H1 (cell line): ENCODE measurements at regions not wholly inside any gene's neighbourhood (a gene's known extent, or its start where the extent isn't known, plus 50 kb on each side); places are given as distances from the start of the nearest gene placed in this dataset.

Source experiments
- CTCF ChIA-PET: fragments of 300-600 bp; sonication (Branson Sonifier 250); formaldehyde crosslinking; loops from one replicate; lab custom pipeline; 2021; ENCODE audit not compliant: partially characterized antibody; lab: Charles Lee
- POLR2A ChIA-PET: fragments of 300-600 bp; sonication (Branson Sonifier 250); formaldehyde crosslinking; loops from one replicate; lab custom pipeline; 2021; ENCODE audit warnings: inconsistent platforms; ENCODE audit not compliant: partially characterized antibody; lab: Charles Lee
- DNase-seq, 2 experiments: peaks; one replicate each; pipeline versions ENCODE4 v3.0.0 to v3.0.0-alpha.2; 2010 to 2022; ENCODE audit warnings: low spot score in 2 of 2, low read depth in 1 of 2, mixed read lengths in 1 of 2
- FAIRE-seq: peaks from 2 replicates; lab custom pipeline; 2011; peaks lifted over from hg19 to GRCh38; lab: Jason Lieb, UNC
- H2AFZ ChIP-seq: 2 replicates; pipeline ENCODE4 v1.8.1; 2012; ENCODE audit warnings: low read length, inconsistent platforms
- H2AK5ac ChIP-seq: 2 replicates; pipeline ENCODE4 v1.6.1; 2013; ENCODE audit warnings: low read depth, low read length
- H2BK120ac ChIP-seq: replicated peaks from 2 replicates; pipeline ENCODE3; 2013; ENCODE audit warnings: low read depth, low read length, inconsistent platforms
- H2BK12ac ChIP-seq: 2 replicates; pipeline ENCODE4 v1.6.1; 2013; ENCODE audit warnings: low read depth, low read length
- H2BK15ac ChIP-seq: 2 replicates; pipeline ENCODE4 v1.6.1; 2013; ENCODE audit warnings: low read length
- H2BK20ac ChIP-seq: 2 replicates; pipeline ENCODE4 v1.6.1; 2013; ENCODE audit warnings: low read length
- H2BK5ac ChIP-seq: 2 replicates; pipeline ENCODE4 v1.6.1; 2013; ENCODE audit warnings: low read depth, low read length
- H3K14ac ChIP-seq: 2 replicates; pipeline ENCODE4 v1.6.1; 2013; ENCODE audit warnings: inconsistent platforms; ENCODE audit not compliant: insufficient read length
- H3K18ac ChIP-seq: 2 replicates; pipeline ENCODE4 v1.6.1; 2013; ENCODE audit warnings: low read length; ENCODE audit errors: extremely low read depth
- H3K23ac ChIP-seq: 2 replicates; pipeline ENCODE4 v1.6.1; 2013; ENCODE audit warnings: inconsistent platforms; ENCODE audit not compliant: insufficient read length
- H3K23me2 ChIP-seq: 2 replicates; pipeline ENCODE4 v1.6.1; 2013; ENCODE audit warnings: low read depth, low read length
- H3K27ac ChIP-seq: 2 replicates; pipeline ENCODE4 v1.6.1; 2011; ENCODE audit warnings: low read depth, low read length, inconsistent platforms
- H3K27me3 ChIP-seq, 4 experiments: replicated peaks in 1 of 4; 1 replicate in 1 of 4; 2 replicates in 3 of 4; pipeline versions ENCODE4 v1.6.1 to v1.8.1; 2011 to 2013; ENCODE audit warnings: low read length in 3 of 4, mild to moderate bottlenecking in 3 of 4, inconsistent platforms in 2 of 4, mixed read lengths in 2 of 4, moderate library complexity in 1 of 4; ENCODE audit not compliant: control insufficient read depth in 3 of 4, insufficient read depth in 3 of 4; ENCODE audit errors: extremely low read depth in 1 of 4
- H3K36me3 ChIP-seq, 4 experiments: 2 replicates each; pipeline versions ENCODE4 v1.6.1 to v1.8.1; 2011 to 2013; ENCODE audit warnings: mild to moderate bottlenecking in 4 of 4, low read length in 3 of 4, moderate library complexity in 2 of 4, control low read depth in 1 of 4, inconsistent platforms in 1 of 4; ENCODE audit not compliant: insufficient read depth in 4 of 4, control insufficient read depth in 2 of 4
- H3K4ac ChIP-seq: replicated peaks from 2 replicates; pipeline ENCODE3; 2013; ENCODE audit warnings: low read length, low read depth, mixed read lengths, inconsistent platforms; ENCODE audit not compliant: insufficient read length
- H3K4me1 ChIP-seq, 4 experiments: replicated peaks in 1 of 4; 1 replicate in 1 of 4; 2 replicates in 3 of 4; pipeline versions ENCODE4 v1.6.1 to v1.8.1; 2011 to 2013; ENCODE audit warnings: low read length in 3 of 4, inconsistent platforms in 2 of 4, mixed read lengths in 1 of 4; ENCODE audit not compliant: insufficient read depth in 4 of 4, control insufficient read depth in 3 of 4
- H3K4me2 ChIP-seq, 2 experiments: 2 replicates each; pipeline versions ENCODE4 v1.6.1 to v1.8.1; 2011 to 2013; ENCODE audit warnings: low read depth in 2 of 2, low read length in 2 of 2, control low read depth in 1 of 2, inconsistent platforms in 1 of 2, mild to moderate bottlenecking in 1 of 2; ENCODE audit not compliant: insufficient read depth in 1 of 2
- H3K4me3 ChIP-seq, 4 experiments: fragments of 200-600, 300-600 bp in 1 of 4; sonication (generic), shearing (Covaris generic), sonication (Bioruptor Twin) in 1 of 4; 2 replicates each; pipeline versions ENCODE4 v1.5.1 to v1.8.1; 2011 to 2016; ENCODE audit warnings: low read length in 4 of 4, low read depth in 3 of 4, control low read depth in 2 of 4, inconsistent platforms in 2 of 4, mild to moderate bottlenecking in 2 of 4, mixed read lengths in 1 of 4, moderate library complexity in 1 of 4; ENCODE audit not compliant: insufficient read depth in 2 of 4; ENCODE audit errors: extremely low read depth in 1 of 4
- H3K56ac ChIP-seq: replicated peaks from 2 replicates; pipeline ENCODE3; 2013; ENCODE audit warnings: low read depth, mild to moderate bottlenecking, mixed read lengths, low read length, inconsistent platforms; ENCODE audit not compliant: insufficient read length
- H3K79me1 ChIP-seq: 2 replicates; pipeline ENCODE4 v1.6.1; 2013; ENCODE audit warnings: low read depth, low read length, control low read depth
- H3K79me2 ChIP-seq, 2 experiments: 2 replicates each; pipeline versions ENCODE4 v1.6.1 to v1.8.1; 2012 to 2013; ENCODE audit warnings: low read length in 2 of 2, mild to moderate bottlenecking in 2 of 2, inconsistent platforms in 1 of 2; ENCODE audit not compliant: insufficient read depth in 2 of 2, control insufficient read depth in 1 of 2
- H3K9ac ChIP-seq, 4 experiments: replicated peaks in 1 of 4; 1 replicate in 1 of 4; 2 replicates in 3 of 4; pipeline versions ENCODE4 v1.6.1 to v1.8.1; 2011 to 2013; ENCODE audit warnings: low read depth in 3 of 4, low read length in 3 of 4, control low read depth in 2 of 4, mild to moderate bottlenecking in 2 of 4, moderate library complexity in 2 of 4, inconsistent platforms in 1 of 4; ENCODE audit errors: extremely low read depth in 1 of 4
- H3K9me3 ChIP-seq, 2 experiments: 2 replicates each; pipeline versions ENCODE4 v1.6.1 to v1.8.1; 2012 to 2013; ENCODE audit warnings: mild to moderate bottlenecking in 2 of 2, moderate library complexity in 2 of 2, control low read depth in 1 of 2, inconsistent platforms in 1 of 2, low read depth in 1 of 2, low read length in 1 of 2, mixed read lengths in 1 of 2; ENCODE audit not compliant: insufficient read depth in 2 of 2
- H4K20me1 ChIP-seq, 2 experiments: replicated peaks in 1 of 2; 2 replicates each; pipeline versions ENCODE3 to v1.8.1; 2011 to 2013; ENCODE audit warnings: inconsistent platforms in 2 of 2, low read length in 2 of 2, mild to moderate bottlenecking in 1 of 2; ENCODE audit not compliant: insufficient read depth in 2 of 2, control insufficient read depth in 1 of 2
- H4K5ac ChIP-seq: 2 replicates; pipeline ENCODE4 v1.6.1; 2013; ENCODE audit warnings: low read length, low read depth, mixed read lengths, inconsistent platforms; ENCODE audit not compliant: insufficient read length
- H4K8ac ChIP-seq: 2 replicates; pipeline ENCODE4 v1.8.0; 2013; ENCODE audit warnings: mild to moderate bottlenecking, moderate library complexity, low read length, inconsistent platforms; ENCODE audit not compliant: insufficient read depth; ENCODE audit errors: extremely low read depth
- H4K91ac ChIP-seq: replicated peaks from 2 replicates; pipeline ENCODE3; 2013; ENCODE audit warnings: low read length, mixed read lengths, inconsistent platforms; ENCODE audit not compliant: insufficient read length
- ATF2 ChIP-seq: IDR thresholded peaks from 2 replicates; pipeline ENCODE4 v1.6.1; 2012; ENCODE audit warnings: low read length, inconsistent platforms
- BCL11A ChIP-seq, 2 experiments: IDR thresholded peaks; one replicate each; pipeline ENCODE4 v1.6.1; 2011; ENCODE audit warnings: low read depth in 2 of 2, low read length in 2 of 2, mild to moderate bottlenecking in 2 of 2
- CEBPB ChIP-seq: IDR thresholded peaks from 2 replicates; pipeline ENCODE4 v1.6.1; 2012; ENCODE audit warnings: low read depth, low read length
- E2F6 ChIP-seq: IDR thresholded peaks from 2 replicates; pipeline ENCODE4 v1.6.1; 2012; ENCODE audit warnings: inconsistent platforms
- EP300 ChIP-seq, 2 experiments: IDR thresholded peaks; 1 replicate in 1 of 2; 2 replicates in 1 of 2; pipeline ENCODE4 v1.6.1; 2011 to 2012; ENCODE audit warnings: low read depth in 2 of 2, low read length in 2 of 2, mild to moderate bottlenecking in 2 of 2, borderline replicate concordance in 1 of 2, inconsistent platforms in 1 of 2, moderate library complexity in 1 of 2
- EZH2 ChIP-seq: fragments of 200-600 bp; sonication (generic); IDR thresholded peaks from 2 replicates; pipeline ENCODE4 v1.7.1; 2012; ENCODE audit warnings: low read depth, mild to moderate bottlenecking, moderate library complexity, low read length, inconsistent platforms; ENCODE audit not compliant: severe bottlenecking
- KDM1A ChIP-seq: fragments of 200-600, 300-600 bp; sonication (generic); IDR thresholded peaks from 2 replicates; pipeline ENCODE4 v1.7.1; 2016; ENCODE audit warnings: mild to moderate bottlenecking, low read length, borderline replicate concordance
- MAFK ChIP-seq: IDR thresholded peaks from 2 replicates; pipeline ENCODE4 v1.6.1; 2012; ENCODE audit warnings: low read depth, mild to moderate bottlenecking, improper control_type of control experiment, low read length
- RAD21 ChIP-seq, 2 experiments: IDR thresholded peaks in 1 of 2; conservative IDR thresholded peaks in 1 of 2; 2 replicates each; pipeline ENCODE4 v1.6.1; 2011; ENCODE audit warnings: low read depth in 2 of 2, low read length in 2 of 2, improper control_type of control experiment in 1 of 2, inconsistent platforms in 1 of 2, mild to moderate bottlenecking in 1 of 2, moderate library complexity in 1 of 2
- SAP30 ChIP-seq: fragments of 300-600 bp; sonication (generic); IDR thresholded peaks from 2 replicates; pipeline ENCODE4 v1.7.1; 2012; ENCODE audit warnings: low read length, moderate library complexity, mild to moderate bottlenecking, inconsistent platforms; ENCODE audit not compliant: insufficient read depth, insufficient replicate concordance
- WGBS, 2 experiments: shearing (Covaris generic) in 1 of 2; methylation state at CpG; one replicate each; pipeline versions ENCODE4 v1.1.6 to v1.1.7; 2013 to 2015; ENCODE audit warnings: low lambda C conversion rate in 2 of 2, mixed read lengths in 2 of 2, inconsistent platforms in 1 of 2, low coverage in 1 of 2, missing lambda C conversion rate in 1 of 2; ENCODE audit not compliant: insufficient replicate concordance in 2 of 2, insufficient coverage in 1 of 2, insufficient read length in 1 of 2; ENCODE audit errors: extremely low coverage in 1 of 2, missing lambda C conversion rate in 1 of 2; 5-methylcytosine and 5-hydroxymethylcytosine counted together
- TF ChIP-seq, protein P1 (sequence below): IDR thresholded peaks from 2 replicates; pipeline ENCODE4 v1.6.1; 2012; ENCODE audit warnings: inconsistent platforms

- Histone ChIP-seq H3K18ac (no peak overlapping the region), H3K27me3 (no peaks in the 10 kb centered on the region), H3K9ac (no peak overlapping the region), H2BK120ac (no peak overlapping the region), H2BK12ac (no peak overlapping the region), H3K27ac (no peak overlapping the region), H3K79me1 (no peaks in the 10 kb centered on the region), H4K8ac (no peak overlapping the region), H2BK15ac (no peak overlapping the region), H2AFZ (no peak overlapping the region), H2BK5ac (no peak overlapping the region), H3K4me1 (no peaks in the 10 kb centered on the region; a peak in 2 of 7 replicates), H4K5ac (no peak overlapping the region), H3K23ac (no peak overlapping the region), H3K56ac (no peak overlapping the region), H4K91ac (no peak overlapping the region), H3K4ac (no peak overlapping the region), H3K36me3 (no peaks in the 10 kb centered on the region), H2BK20ac (no peak overlapping the region), H3K4me2 (no peak overlapping the region), H4K20me1 (no peaks in the 10 kb centered on the region), H3K79me2 (no peaks in the 10 kb centered on the region), H3K4me3 (no peak overlapping the region), H3K23me2 (no peaks in the 10 kb centered on the region), H3K14ac (no peak overlapping the region), H3K9me3 (peaks cover 4 to 10% of the 10 kb centered on the region in 2 experiments; a peak in 2 of 4 replicates), H2AK5ac (no peak overlapping the region)
- ChIA-PET CTCF (interaction anchor here (1.0 to 1.2 kb wide), 3 partner anchors 10 to 126 kb away, joined by 3 read pairs; no protein-coding TSS in a partner anchor), POLR2A (no interaction called here)
- WGBS, 2 experiments: 77% methylated on average over 2 of the region's 2 CpGs; no CpG with 5 or more reads in 1 of the 2 experiments
- no peak for FAIRE-seq
- DNase-seq: no peak
- TF ChIP-seq E2F6 (no peak), CEBPB (no peak), KDM1A (no peak), RAD21 (IDR thresholded peaks at IDR 0.05 in 1 of 2, conservative IDR thresholded peaks at IDR 0.05 in 1 of 2; ENCODE audit: low read depth in 2 of 2, low read length in 2 of 2) (no peak), EP300 (IDR thresholded peaks at IDR 0.05; ENCODE audit: borderline replicate concordance in 1 of 2, low read depth in 2 of 2, low read length in 2 of 2) (no peak), BCL11A (IDR thresholded peaks at IDR 0.05; ENCODE audit: low read depth in 2 of 2, low read length in 2 of 2) (no peak), EZH2 (no peak), MAFK (no peak), ATF2 (no peak), SAP30 (no peak)
- TF ChIP-seq, protein P1, sequence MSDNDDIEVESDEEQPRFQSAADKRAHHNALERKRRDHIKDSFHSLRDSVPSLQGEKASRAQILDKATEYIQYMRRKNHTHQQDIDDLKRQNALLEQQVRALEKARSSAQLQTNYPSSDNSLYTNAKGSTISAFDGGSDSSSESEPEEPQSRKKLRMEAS: no peak
Measured at GRCh38 chr16:51327001-51327400, 175.9 kb upstream of the SALL1 start.
